ENCODE measurements at regions not wholly inside any gene's neighbourhood (a gene's known extent, or its start where the extent isn't known, plus 50 kb on each side); places are given as distances from the start of the nearest gene placed in this dataset.
"Not testable (repeated sequence)": the region's sequence is repeated elsewhere in the genome, so short reads cannot be mapped to it uniquely, and the experiment has no call there.

GRCh38 chr20:7734216-7734615 lies 206.0 kb downstream of the HAO1 start:
- ATAC-seq (no peak), DNase-seq (ENCODE audit: low spot score) (no peak)

GRCh38 chr20:7736336-7736735 lies 203.9 kb downstream of the HAO1 start:
- ATAC-seq = no peak

GRCh38 chr20:7741866-7742265 lies 198.4 kb downstream of the HAO1 start:
- no peak for ATAC-seq

More at GRCh38 chr20:7736336-7736735, 203.9 kb downstream of the HAO1 start:
- no peak for DNase-seq (ENCODE audit: low spot score)

GRCh38 chr20:7742479-7742878 lies 197.8 kb downstream of the HAO1 start:
- no peak for ATAC-seq
- no peak for DNase-seq (ENCODE audit: low spot score)

More at GRCh38 chr20:7741866-7742265, 198.4 kb downstream of the HAO1 start:
- no peak for DNase-seq (ENCODE audit: low spot score)

- DNase-seq (ENCODE audit: low spot score) (no peak), ATAC-seq (no peak)
Measured at GRCh38 chr20:7744411-7744810, 195.8 kb downstream of the HAO1 start.

- DNase-seq (ENCODE audit: low spot score) (no peak), ATAC-seq (peak; percentile 52)
Measured at GRCh38 chr20:7748624-7749023, 191.6 kb downstream of the HAO1 start.

GRCh38 chr20:7754102-7754501 lies 186.2 kb downstream of the HAO1 start:
- ATAC-seq = peak; percentile 80
- no peak for DNase-seq (ENCODE audit: low spot score)

- ATAC-seq (no peak), DNase-seq (ENCODE audit: low spot score) (no peak)
Measured at GRCh38 chr20:7758406-7758805, 181.9 kb downstream of the HAO1 start.

GRCh38 chr20:7760247-7761031 lies 179.8 kb downstream of the HAO1 start:
- DNase-seq (ENCODE audit: low spot score) (no peak), ATAC-seq (no peak)

- DNase-seq (ENCODE audit: low spot score) (no peak), ATAC-seq (no peak)
Measured at GRCh38 chr20:7765221-7765620, 175.0 kb downstream of the HAO1 start.

- no peak for DNase-seq (ENCODE audit: low spot score)
- ATAC-seq = no peak
Measured at GRCh38 chr20:7770046-7770445, 170.2 kb downstream of the HAO1 start.

- no peak for DNase-seq (ENCODE audit: low spot score)
- ATAC-seq = no peak
Measured at GRCh38 chr20:7770578-7770977, 169.7 kb downstream of the HAO1 start.

GRCh38 chr20:7772371-7772770 lies 167.9 kb downstream of the HAO1 start:
- DNase-seq (ENCODE audit: low spot score) = no peak
- no peak for ATAC-seq

GRCh38 chr20:7773511-7773910 lies 166.7 kb downstream of the HAO1 start:
- DNase-seq (ENCODE audit: low spot score) (no peak), ATAC-seq (no peak)

- ATAC-seq = no peak
- DNase-seq (ENCODE audit: low spot score) = no peak
Measured at GRCh38 chr20:7775072-7775471, 165.2 kb downstream of the HAO1 start.

GRCh38 chr20:7776148-7776547 lies 164.1 kb downstream of the HAO1 start:
- ATAC-seq = no peak
- DNase-seq (ENCODE audit: low spot score) = no peak

GRCh38 chr20:7790189-7790588 lies 150.1 kb downstream of the HAO1 start:
- ATAC-seq (no peak), DNase-seq (ENCODE audit: low spot score) (no peak)

- ATAC-seq (no peak), DNase-seq (ENCODE audit: low spot score) (no peak)
Measured at GRCh38 chr20:7792150-7792869, 147.9 kb downstream of the HAO1 start.

- ATAC-seq (no peak), DNase-seq (ENCODE audit: low spot score) (no peak)
Measured at GRCh38 chr20:7798176-7798575, 142.1 kb downstream of the HAO1 start.

GRCh38 chr20:7799862-7800261 lies 140.4 kb downstream of the HAO1 start:
- no peak for DNase-seq (ENCODE audit: low spot score)
- no peak for ATAC-seq

- DNase-seq (ENCODE audit: low spot score) = not testable (repeated sequence)
- peak; percentile 55 for ATAC-seq
Measured at GRCh38 chr20:7803411-7804151, 136.7 kb downstream of the HAO1 start.

GRCh38 chr20:7806831-7807230 lies 133.4 kb downstream of the HAO1 start:
- no peak for ATAC-seq

More at GRCh38 chr20:7806831-7807230, 133.4 kb downstream of the HAO1 start:
- DNase-seq (ENCODE audit: low spot score) = no peak
